DOHH2 (cell line): ENCODE measurements at regions not wholly inside any gene's neighbourhood (a gene's known extent, or its start where the extent isn't known, plus 50 kb on each side); places are given as distances from the start of the nearest gene placed in this dataset.

Experiments used
- H3F3A ChIP-seq: fragments of 200-600 bp; sonication (generic), shearing (Covaris generic); 2 replicates; pipeline ENCODE4 v1.6.0; 2016; ENCODE audit warnings: antibody characterized with exemption, mild to moderate bottlenecking; ENCODE audit not compliant: control insufficient read depth, insufficient read depth
- H3K27ac ChIP-seq: fragments of 200-600 bp; sonication (generic); 2 replicates; pipeline ENCODE4 v1.5.1; 2014; ENCODE audit warnings: low read depth, mild to moderate bottlenecking, low read length, moderate library complexity
- H3K27me3 ChIP-seq: fragments of 200-600 bp; sonication (generic); 2 replicates; pipeline ENCODE4 v1.6.1; 2014; ENCODE audit warnings: mild to moderate bottlenecking, low read length, mixed read lengths; ENCODE audit not compliant: control insufficient read depth
- H3K36me3 ChIP-seq: fragments of 200-600 bp; sonication (generic); 2 replicates; pipeline ENCODE4 v1.6.1; 2014; ENCODE audit warnings: mild to moderate bottlenecking, low read length, moderate library complexity, mixed read lengths; ENCODE audit not compliant: control insufficient read depth
- H3K4me1 ChIP-seq: fragments of 200-600 bp; sonication (generic); 2 replicates; pipeline ENCODE4 v1.6.1; 2014; ENCODE audit warnings: mild to moderate bottlenecking, low read length, mixed read lengths; ENCODE audit not compliant: control insufficient read depth
- H3K4me2 ChIP-seq: fragments of 200-600 bp; sonication (generic); 2 replicates; pipeline ENCODE4 v1.6.0; 2014; ENCODE audit warnings: mild to moderate bottlenecking, low read length, moderate library complexity
- H3K4me3 ChIP-seq: fragments of 200-600 bp; sonication (generic); 2 replicates; pipeline ENCODE4 v1.5.1; 2014; ENCODE audit warnings: mild to moderate bottlenecking, low read length, mixed read lengths
- H3K79me2 ChIP-seq: fragments of 200-600 bp; sonication (generic); 2 replicates; pipeline ENCODE4 v1.6.1; 2014; ENCODE audit warnings: mild to moderate bottlenecking, low read length, mixed read lengths; ENCODE audit not compliant: control insufficient read depth
- H3K9me2 ChIP-seq: fragments of 200-600 bp; sonication (generic); replicated peaks from 2 replicates; pipeline ENCODE4 v1.6.1; 2014; ENCODE audit warnings: mild to moderate bottlenecking, low read length, mixed read lengths; ENCODE audit not compliant: control insufficient read depth
- H3K9me3 ChIP-seq: fragments of 200-600 bp; sonication (generic); 2 replicates; pipeline ENCODE4 v1.6.1; 2014; ENCODE audit warnings: antibody characterized with exemption, low read length, mixed read lengths; ENCODE audit not compliant: control insufficient read depth, insufficient read depth
- H4K20me1 ChIP-seq: fragments of 200-600 bp; sonication (generic); 2 replicates; pipeline ENCODE4 v1.6.0; 2014; ENCODE audit warnings: low read depth, mild to moderate bottlenecking, antibody characterized with exemption, low read length, moderate library complexity; ENCODE audit not compliant: control insufficient read depth, insufficient read depth
- EZH2phosphoT487 ChIP-seq: fragments of 200-600 bp; sonication (generic); IDR thresholded peaks from 2 replicates; pipeline ENCODE4 v1.6.1; 2017; ENCODE audit warnings: borderline replicate concordance, mild to moderate bottlenecking, antibody characterized with exemption, low read length, moderate library complexity, mixed read lengths
- TF ChIP-seq, protein P1 (sequence below): fragments of 200-600 bp; sonication (generic); IDR thresholded peaks from one replicate; pipeline ENCODE4 v1.5.1; 2014; ENCODE audit warnings: antibody characterized with exemption, mild to moderate bottlenecking, low read depth, low read length; ENCODE audit not compliant: poor library complexity, severe bottlenecking

DNA sequence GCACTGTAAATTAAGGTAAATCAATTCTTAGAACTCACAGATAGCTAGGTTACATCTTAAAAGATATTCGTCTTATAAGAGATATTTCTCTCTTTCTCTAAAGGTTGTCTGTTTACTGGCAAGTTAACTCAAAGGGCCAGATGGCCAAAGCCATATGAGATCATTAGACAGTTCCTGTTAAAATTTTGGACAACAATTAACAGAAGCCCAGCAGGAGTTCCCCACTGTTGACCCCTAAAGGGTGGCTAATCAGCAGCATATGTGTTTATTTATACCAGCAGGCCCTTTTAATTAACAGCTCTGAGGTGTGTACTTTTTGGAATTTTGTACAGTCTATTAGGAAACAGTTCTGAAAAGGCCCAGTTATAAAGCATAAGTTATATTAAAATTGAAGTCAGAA is 245.8 kb downstream of the LIG4 start:
- Histone ChIP-seq H3K4me1 (no peaks in the 10 kb centered on the region), H4K20me1 (no peaks in the 10 kb centered on the region), H3F3A (no peaks in the 10 kb centered on the region), H3K9me2 (no peaks in the 10 kb centered on the region), H3K27ac (no peak overlapping the region), H3K4me3 (no peak overlapping the region), H3K79me2 (no peaks in the 10 kb centered on the region), H3K36me3 (no peaks in the 10 kb centered on the region), H3K27me3 (no peaks in the 10 kb centered on the region), H3K4me2 (no peak overlapping the region), H3K9me3 (no peaks in the 10 kb centered on the region)
- TF ChIP-seq EZH2phosphoT487 = no peak

DNA sequence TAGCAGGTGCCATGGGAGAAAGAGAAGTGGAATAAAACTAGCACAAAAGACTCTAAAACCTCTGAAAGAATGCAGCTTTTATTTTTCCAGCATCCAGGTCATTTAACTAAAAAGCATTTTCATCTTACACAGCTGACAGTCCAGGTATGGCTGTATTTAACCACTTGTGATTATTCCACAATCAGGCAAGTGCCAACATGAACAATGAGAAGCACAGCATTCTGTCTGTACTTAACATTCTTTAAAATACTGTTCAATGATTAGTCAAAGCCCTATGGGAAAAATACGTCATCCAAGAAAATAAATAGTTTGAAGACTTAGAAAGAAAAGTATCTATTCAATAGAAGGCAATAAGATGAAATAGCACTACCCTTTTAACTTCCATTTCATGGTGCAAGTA is 246.9 kb downstream of the LIG4 start:
- no peak overlapping the region for H3K27ac ChIP-seq
- no peaks in the 10 kb centered on the region for H3K4me1 ChIP-seq
- no peaks in the 10 kb centered on the region for H4K20me1 ChIP-seq
- H3K4me3 ChIP-seq = no peak overlapping the region
- H3K79me2 ChIP-seq = no peaks in the 10 kb centered on the region
- no peaks in the 10 kb centered on the region for H3K9me2 ChIP-seq
- no peaks in the 10 kb centered on the region for H3K36me3 ChIP-seq
- no peaks in the 10 kb centered on the region for H3K9me3 ChIP-seq
- H3K27me3 ChIP-seq = no peaks in the 10 kb centered on the region
- no peaks in the 10 kb centered on the region for H3F3A ChIP-seq
- H3K4me2 ChIP-seq = no peak overlapping the region
- TF ChIP-seq, protein P1, sequence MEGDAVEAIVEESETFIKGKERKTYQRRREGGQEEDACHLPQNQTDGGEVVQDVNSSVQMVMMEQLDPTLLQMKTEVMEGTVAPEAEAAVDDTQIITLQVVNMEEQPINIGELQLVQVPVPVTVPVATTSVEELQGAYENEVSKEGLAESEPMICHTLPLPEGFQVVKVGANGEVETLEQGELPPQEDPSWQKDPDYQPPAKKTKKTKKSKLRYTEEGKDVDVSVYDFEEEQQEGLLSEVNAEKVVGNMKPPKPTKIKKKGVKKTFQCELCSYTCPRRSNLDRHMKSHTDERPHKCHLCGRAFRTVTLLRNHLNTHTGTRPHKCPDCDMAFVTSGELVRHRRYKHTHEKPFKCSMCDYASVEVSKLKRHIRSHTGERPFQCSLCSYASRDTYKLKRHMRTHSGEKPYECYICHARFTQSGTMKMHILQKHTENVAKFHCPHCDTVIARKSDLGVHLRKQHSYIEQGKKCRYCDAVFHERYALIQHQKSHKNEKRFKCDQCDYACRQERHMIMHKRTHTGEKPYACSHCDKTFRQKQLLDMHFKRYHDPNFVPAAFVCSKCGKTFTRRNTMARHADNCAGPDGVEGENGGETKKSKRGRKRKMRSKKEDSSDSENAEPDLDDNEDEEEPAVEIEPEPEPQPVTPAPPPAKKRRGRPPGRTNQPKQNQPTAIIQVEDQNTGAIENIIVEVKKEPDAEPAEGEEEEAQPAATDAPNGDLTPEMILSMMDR = no peak
- TF ChIP-seq EZH2phosphoT487 = no peak

DNA sequence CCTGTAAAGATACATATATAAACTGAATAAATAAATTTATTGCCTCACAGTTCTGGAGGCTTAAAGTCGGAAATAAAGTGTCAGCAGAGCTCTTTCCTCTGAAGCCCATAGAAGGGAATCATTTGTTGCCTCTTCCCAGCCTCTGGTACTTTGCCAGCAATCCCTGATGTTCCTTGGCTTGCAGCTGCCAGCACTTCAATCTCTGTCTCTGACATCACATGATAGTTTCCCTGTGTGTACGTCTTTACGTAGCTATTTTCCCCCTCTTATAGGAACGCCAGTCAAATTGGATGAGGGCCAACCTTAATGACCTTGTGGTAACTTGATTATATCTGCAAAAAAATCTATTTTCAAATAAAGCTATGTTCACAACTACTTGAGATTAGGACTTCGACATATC is 250.9 kb downstream of the LIG4 start:
- H3K27me3 ChIP-seq = no peaks in the 10 kb centered on the region
- TF ChIP-seq, protein P1 = no peak
- TF ChIP-seq EZH2phosphoT487 = no peak
- H3K9me3 ChIP-seq = no peaks in the 10 kb centered on the region
- H3F3A ChIP-seq = no peaks in the 10 kb centered on the region
- H4K20me1 ChIP-seq = no peaks in the 10 kb centered on the region
- no peaks in the 10 kb centered on the region for H3K9me2 ChIP-seq
- no peak overlapping the region for H3K4me3 ChIP-seq
- no peak overlapping the region for H3K27ac ChIP-seq
- H3K4me1 ChIP-seq = no peaks in the 10 kb centered on the region
- no peak overlapping the region for H3K4me2 ChIP-seq
- no peaks in the 10 kb centered on the region for H3K79me2 ChIP-seq
- no peaks in the 10 kb centered on the region for H3K36me3 ChIP-seq

DNA sequence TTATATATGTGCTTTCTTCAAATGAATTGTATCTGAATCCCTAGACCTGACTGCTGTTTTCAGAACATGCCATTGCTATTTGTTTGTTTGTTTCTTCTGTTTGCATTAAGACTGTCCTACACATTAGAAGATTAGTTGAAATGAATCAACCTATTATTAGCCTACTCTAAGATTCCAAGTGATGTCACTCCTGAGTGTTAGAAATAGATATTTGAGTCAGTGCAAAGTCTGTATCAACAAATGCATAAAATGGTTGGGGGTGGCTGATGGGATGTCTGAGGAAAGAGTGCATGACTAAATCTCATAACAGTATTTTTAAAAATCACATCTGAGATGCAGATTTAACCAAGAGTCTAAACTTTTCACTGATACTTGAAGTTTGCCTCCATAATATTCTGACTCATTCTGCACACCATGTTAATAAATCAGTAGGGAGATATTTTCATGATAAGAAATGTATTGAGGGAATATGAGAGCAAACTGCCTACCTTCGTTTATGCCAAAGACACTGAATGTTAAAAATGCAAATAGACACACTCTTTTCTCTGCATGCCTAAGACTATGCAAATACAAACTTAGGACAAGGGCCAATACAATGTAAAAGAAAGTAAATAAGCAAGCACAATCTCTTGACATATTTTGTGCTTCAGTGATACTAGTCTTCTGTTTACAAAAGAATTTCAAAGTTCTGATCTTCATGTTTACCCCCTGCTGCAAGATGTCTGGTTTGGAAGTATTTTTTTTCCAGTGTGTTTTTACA is 253.3 kb downstream of the LIG4 start:
- H3K4me2 ChIP-seq = no peak overlapping the region
- no peaks in the 10 kb centered on the region for H3F3A ChIP-seq
- H3K9me3 ChIP-seq = no peaks in the 10 kb centered on the region
- no peaks in the 10 kb centered on the region for H3K4me1 ChIP-seq
- no peaks in the 10 kb centered on the region for H3K27me3 ChIP-seq
- no peaks in the 10 kb centered on the region for H3K36me3 ChIP-seq
- H4K20me1 ChIP-seq = no peaks in the 10 kb centered on the region
- H3K4me3 ChIP-seq = no peak overlapping the region
- no peaks in the 10 kb centered on the region for H3K79me2 ChIP-seq
- H3K27ac ChIP-seq = no peak overlapping the region
- TF ChIP-seq EZH2phosphoT487 = no peak
- no peaks in the 10 kb centered on the region for H3K9me2 ChIP-seq
